Panc1 (cell line): ENCODE measurements at regions not wholly inside any gene's neighbourhood (a gene's known extent, or its start where the extent isn't known, plus 50 kb on each side); places are given as distances from the start of the nearest gene placed in this dataset.

ENCODE experiments used
- ATAC-seq: fragments of 200-7000 bp; cut with Tn5 transposase; 2 replicates; pipeline ENCODE4 v1.9.1; 2020; ENCODE audit warnings: mild to moderate bottlenecking, moderate library complexity
- BruUV-seq: library from RNA; stranded (reverse); fragments of 400-500 nt; replicated peaks from 2 replicates; lab custom pipeline; 2021; lab: Mats Ljungman, UMichigan
- CTCF ChIA-PET: fragments of 300-600 bp; sonication (Branson Sonifier 250); formaldehyde crosslinking; loops from one replicate; lab custom pipeline; 2022; ENCODE audit warnings: antibody characterized with exemption; lab: Charles Lee
- POLR2A ChIA-PET: fragments of 300-600 bp; sonication (Branson Sonifier 250); formaldehyde crosslinking; loops from one replicate; lab custom pipeline; 2022; ENCODE audit warnings: antibody characterized with exemption; lab: Charles Lee
- DNase-seq: peaks from one replicate; pipeline ENCODE4 v3.0.0-alpha.2; 2010; ENCODE audit warnings: low read depth, low spot score
- H3K27ac ChIP-seq: 2 replicates; pipeline ENCODE4 v1.5.1; 2011; ENCODE audit warnings: mild to moderate bottlenecking, low read length, inconsistent platforms
- H3K27me3 ChIP-seq: fragments of 200-500 bp; sonication (Bioruptor generic); 2 replicates; pipeline ENCODE4 v1.6.0; 2014; ENCODE audit warnings: low read length, inconsistent platforms; ENCODE audit not compliant: control insufficient read depth, insufficient read depth
- H3K36me3 ChIP-seq: fragments of 200-500 bp; sonication (Bioruptor generic); 2 replicates; pipeline ENCODE4 v1.5.1; 2014; ENCODE audit warnings: inconsistent platforms, mild to moderate bottlenecking, low read length, moderate library complexity; ENCODE audit not compliant: control insufficient read depth, insufficient read depth
- H3K4me1 ChIP-seq: 2 replicates; pipeline ENCODE4 v1.5.1; 2011; ENCODE audit warnings: inconsistent platforms, mild to moderate bottlenecking, low read length, moderate library complexity; ENCODE audit not compliant: control insufficient read depth, insufficient read depth
- H3K4me3 ChIP-seq, 2 experiments: 2 replicates each; pipeline ENCODE4 v1.5.1; 2011 to 2012; ENCODE audit warnings: low read depth in 2 of 2, low read length in 2 of 2, mild to moderate bottlenecking in 2 of 2, inconsistent platforms in 1 of 2, moderate library complexity in 1 of 2
- H3K9me3 ChIP-seq: fragments of 200-500 bp; sonication (Bioruptor generic); 2 replicates; pipeline ENCODE4 v1.5.1; 2014; ENCODE audit warnings: low read depth, mild to moderate bottlenecking, inconsistent platforms, low read length, moderate library complexity; ENCODE audit not compliant: control insufficient read depth, insufficient read depth
- CTCF ChIP-seq: fragments of 450-650 bp; IDR thresholded peaks from 2 replicates; pipeline ENCODE4 v1.5.1; 2017; ENCODE audit warnings: mild to moderate bottlenecking
- POLR2AphosphoS5 ChIP-seq: IDR thresholded peaks from 2 replicates; pipeline ENCODE4 v1.6.1; 2012; ENCODE audit warnings: mild to moderate bottlenecking, low read depth, low read length, moderate library complexity
- SIN3A ChIP-seq: IDR thresholded peaks from 2 replicates; pipeline ENCODE4 v1.6.1; 2012; ENCODE audit warnings: low read depth, mild to moderate bottlenecking, low read length, moderate library complexity, borderline replicate concordance; ENCODE audit not compliant: insufficient read depth
- TCF7L2 ChIP-seq: IDR thresholded peaks from 2 replicates; pipeline ENCODE4 v1.6.1; 2011; ENCODE audit warnings: mild to moderate bottlenecking, low read depth, low read length, inconsistent platforms
- in situ Hi-C: cut with HindIII; loops from 2 replicates; pipeline ENCODE4 v1.10.0; 2016; ENCODE audit warnings: low sequenced_read_pairs, low pct_unique_long_range_greater_than_20kb
- intact Hi-C: fragments of 100-400 bp; cut with micrococcal nuclease; formaldehyde crosslinking; loops from one replicate; pipeline ENCODE4 v1.10.0; 2022; ENCODE audit not compliant: unreplicated experiment
- TF ChIP-seq, protein P1 (sequence below), 2 experiments: IDR thresholded peaks; 2 replicates each; pipeline ENCODE4 v1.6.1; 2011 to 2012; ENCODE audit warnings: low read depth in 2 of 2, control low read depth in 1 of 2, low read length in 1 of 2, mild to moderate bottlenecking in 1 of 2, moderate library complexity in 1 of 2; ENCODE audit not compliant: insufficient read depth in 1 of 2

- no TSS peak for BruUV-seq
- no peak overlapping the region for H3K27ac ChIP-seq
- intact Hi-C loops: no loop called here
- no peaks in the 10 kb centered on the region for H3K4me1 ChIP-seq
- ATAC-seq: no peak
- H3K27me3 ChIP-seq: no peaks in the 10 kb centered on the region
- CTCF ChIA-PET: no interaction called here
- no peaks in the 10 kb centered on the region for H3K9me3 ChIP-seq
- DNase-seq: no peak
- TF ChIP-seq SIN3A (no peak), POLR2AphosphoS5 (no peak), CTCF (no peak), TCF7L2 (no peak)
- TF ChIP-seq, protein P1, sequence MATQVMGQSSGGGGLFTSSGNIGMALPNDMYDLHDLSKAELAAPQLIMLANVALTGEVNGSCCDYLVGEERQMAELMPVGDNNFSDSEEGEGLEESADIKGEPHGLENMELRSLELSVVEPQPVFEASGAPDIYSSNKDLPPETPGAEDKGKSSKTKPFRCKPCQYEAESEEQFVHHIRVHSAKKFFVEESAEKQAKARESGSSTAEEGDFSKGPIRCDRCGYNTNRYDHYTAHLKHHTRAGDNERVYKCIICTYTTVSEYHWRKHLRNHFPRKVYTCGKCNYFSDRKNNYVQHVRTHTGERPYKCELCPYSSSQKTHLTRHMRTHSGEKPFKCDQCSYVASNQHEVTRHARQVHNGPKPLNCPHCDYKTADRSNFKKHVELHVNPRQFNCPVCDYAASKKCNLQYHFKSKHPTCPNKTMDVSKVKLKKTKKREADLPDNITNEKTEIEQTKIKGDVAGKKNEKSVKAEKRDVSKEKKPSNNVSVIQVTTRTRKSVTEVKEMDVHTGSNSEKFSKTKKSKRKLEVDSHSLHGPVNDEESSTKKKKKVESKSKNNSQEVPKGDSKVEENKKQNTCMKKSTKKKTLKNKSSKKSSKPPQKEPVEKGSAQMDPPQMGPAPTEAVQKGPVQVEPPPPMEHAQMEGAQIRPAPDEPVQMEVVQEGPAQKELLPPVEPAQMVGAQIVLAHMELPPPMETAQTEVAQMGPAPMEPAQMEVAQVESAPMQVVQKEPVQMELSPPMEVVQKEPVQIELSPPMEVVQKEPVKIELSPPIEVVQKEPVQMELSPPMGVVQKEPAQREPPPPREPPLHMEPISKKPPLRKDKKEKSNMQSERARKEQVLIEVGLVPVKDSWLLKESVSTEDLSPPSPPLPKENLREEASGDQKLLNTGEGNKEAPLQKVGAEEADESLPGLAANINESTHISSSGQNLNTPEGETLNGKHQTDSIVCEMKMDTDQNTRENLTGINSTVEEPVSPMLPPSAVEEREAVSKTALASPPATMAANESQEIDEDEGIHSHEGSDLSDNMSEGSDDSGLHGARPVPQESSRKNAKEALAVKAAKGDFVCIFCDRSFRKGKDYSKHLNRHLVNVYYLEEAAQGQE (IDR thresholded peaks at IDR 0.05; ENCODE audit: insufficient read depth in 1 of 2, low read depth in 2 of 2, low read length in 1 of 2): no peak
- in situ Hi-C loops: no loop called here
- no peak overlapping the region for H3K4me3 ChIP-seq
- H3K36me3 ChIP-seq: no peaks in the 10 kb centered on the region
- POLR2A ChIA-PET: no interaction called here
Measured at GRCh38 chr1:96256130-96256790, 465.3 kb upstream of the PTBP2 start.

GRCh38 chr1:96259399-96259798, 462.2 kb upstream of the PTBP2 start:
- TF ChIP-seq CTCF (no peak), POLR2AphosphoS5 (no peak)
- no peak overlapping the region for H3K27ac ChIP-seq
- no peak for DNase-seq
- intact Hi-C loops (no loop called here), in situ Hi-C loops (no loop called here)
- no peak for ATAC-seq
- no peak overlapping the region for H3K4me3 ChIP-seq
- POLR2A ChIA-PET: no interaction called here
- no peaks in the 10 kb centered on the region for H3K4me1 ChIP-seq
- H3K9me3 ChIP-seq: no peaks in the 10 kb centered on the region
- BruUV-seq: no TSS peak
- H3K36me3 ChIP-seq: no peaks in the 10 kb centered on the region
- no peaks in the 10 kb centered on the region for H3K27me3 ChIP-seq
- CTCF ChIA-PET: no interaction called here
